ENCODE measurements at regions not wholly inside any gene's neighbourhood (a gene's known extent, or its start where the extent isn't known, plus 50 kb on each side); places are given as distances from the start of the nearest gene placed in this dataset.
A peak's percentile ranks its signal among the peaks of the same experiment; 100 is the strongest.

GRCh38 chr16:76226481-76226880, 50.7 kb upstream of the CNTNAP4 start:
- no peak overlapping the region for H3K27ac Mint-ChIP-seq (ENCODE audit: low read depth, unreplicated experiment)
- intact Hi-C loops (cut with micrococcal nuclease), result no loop called here
- ChIA-PET CTCF (no interaction called here), POLR2A (interaction anchor here (0.8 kb wide), 1 partner anchor 67 kb away, joined by 4 read pairs; no protein-coding TSS in a partner anchor)
- peaks cover 7% of the 10 kb centered on the region for H3K9me3 Mint-ChIP-seq (ENCODE audit: unreplicated experiment)
- H3K36me3 Mint-ChIP-seq (ENCODE audit: insufficient read depth, unreplicated experiment), result no peaks in the 10 kb centered on the region
- no peak overlapping the region for H3K4me3 Mint-ChIP-seq (ENCODE audit: unreplicated experiment)
- BruUV-seq (replicated peaks), result no TSS peak
- H3K4me1 Mint-ChIP-seq (ENCODE audit: insufficient read depth, unreplicated experiment), result peaks cover 11% of the 10 kb centered on the region
- no peaks in the 10 kb centered on the region for H3K27me3 Mint-ChIP-seq (ENCODE audit: insufficient read depth, unreplicated experiment)
- peak; percentile 55 for DNase-seq (ENCODE audit: unreplicated experiment)
- TF ChIP-seq, protein P1, sequence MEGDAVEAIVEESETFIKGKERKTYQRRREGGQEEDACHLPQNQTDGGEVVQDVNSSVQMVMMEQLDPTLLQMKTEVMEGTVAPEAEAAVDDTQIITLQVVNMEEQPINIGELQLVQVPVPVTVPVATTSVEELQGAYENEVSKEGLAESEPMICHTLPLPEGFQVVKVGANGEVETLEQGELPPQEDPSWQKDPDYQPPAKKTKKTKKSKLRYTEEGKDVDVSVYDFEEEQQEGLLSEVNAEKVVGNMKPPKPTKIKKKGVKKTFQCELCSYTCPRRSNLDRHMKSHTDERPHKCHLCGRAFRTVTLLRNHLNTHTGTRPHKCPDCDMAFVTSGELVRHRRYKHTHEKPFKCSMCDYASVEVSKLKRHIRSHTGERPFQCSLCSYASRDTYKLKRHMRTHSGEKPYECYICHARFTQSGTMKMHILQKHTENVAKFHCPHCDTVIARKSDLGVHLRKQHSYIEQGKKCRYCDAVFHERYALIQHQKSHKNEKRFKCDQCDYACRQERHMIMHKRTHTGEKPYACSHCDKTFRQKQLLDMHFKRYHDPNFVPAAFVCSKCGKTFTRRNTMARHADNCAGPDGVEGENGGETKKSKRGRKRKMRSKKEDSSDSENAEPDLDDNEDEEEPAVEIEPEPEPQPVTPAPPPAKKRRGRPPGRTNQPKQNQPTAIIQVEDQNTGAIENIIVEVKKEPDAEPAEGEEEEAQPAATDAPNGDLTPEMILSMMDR (IDR thresholded peaks at IDR 0.05; ENCODE audit: unreplicated experiment), result no peak
